ENCODE measurements at regions not wholly inside any gene's neighbourhood (a gene's known extent, or its start where the extent isn't known, plus 50 kb on each side); places are given as distances from the start of the nearest gene placed in this dataset.

- Mint-ChIP-seq H3K9me3 (no peaks in the 10 kb centered on the region), H3K27me3 (peaks cover 4% of the 10 kb centered on the region), H3K27ac (no peak overlapping the region), H3K4me1 (ENCODE audit: unreplicated experiment) (no peaks in the 10 kb centered on the region), H3K36me3 (no peaks in the 10 kb centered on the region), H3K4me3 (no peak overlapping the region)
- DNase-seq (ENCODE audit: extremely low spot score, unreplicated experiment) = no peak
- TF ChIP-seq CTCF (conservative IDR thresholded peaks at IDR 0.05) = no peak
Observed at GRCh38 chr1:232886271-232886670, 64.1 kb upstream of the NTPCR start.

DNA sequence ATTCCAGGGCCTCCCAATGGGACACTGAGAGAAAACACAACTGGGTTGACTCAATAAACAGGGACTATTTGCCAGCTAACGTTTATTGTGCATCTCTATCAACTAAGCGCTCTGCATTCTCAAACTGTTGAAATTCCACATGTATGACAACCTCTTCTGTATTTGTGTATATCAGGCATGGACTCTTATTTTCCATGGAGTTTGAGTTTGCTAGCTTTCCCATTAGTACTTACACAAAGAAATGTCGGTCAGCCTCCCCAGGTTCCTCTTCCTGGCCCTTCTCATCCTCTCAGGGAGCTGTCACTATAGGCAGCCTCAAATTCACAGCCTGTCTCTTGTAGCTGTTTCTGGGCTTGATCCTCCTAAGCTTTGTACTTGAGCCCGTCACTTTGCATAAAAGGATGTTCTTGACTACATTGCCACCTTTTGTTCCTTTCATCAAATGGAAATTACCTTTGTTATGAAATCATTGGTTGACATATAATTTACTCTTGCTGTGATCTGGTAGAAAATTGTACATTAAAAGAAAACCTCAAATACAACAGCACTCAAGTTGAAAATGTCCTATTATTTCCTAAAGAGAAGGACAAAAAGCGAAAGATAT is 60.0 kb upstream of the NTPCR start:
- no peak for DNase-seq (ENCODE audit: extremely low spot score, unreplicated experiment)
- no peak overlapping the region for H3K4me3 Mint-ChIP-seq
- peaks cover 4% of the 10 kb centered on the region for H3K36me3 Mint-ChIP-seq
- H3K4me1 Mint-ChIP-seq (ENCODE audit: unreplicated experiment) = no peaks in the 10 kb centered on the region
- H3K27me3 Mint-ChIP-seq = peaks cover 4% of the 10 kb centered on the region
- peaks cover 14% of the 10 kb centered on the region for H3K9me3 Mint-ChIP-seq
- H3K27ac Mint-ChIP-seq = no peak overlapping the region
- no peak for TF ChIP-seq CTCF (conservative IDR thresholded peaks at IDR 0.05)

- H3K27ac Mint-ChIP-seq = no peak overlapping the region
- H3K9me3 Mint-ChIP-seq = peaks cover 14% of the 10 kb centered on the region
- no peaks in the 10 kb centered on the region for H3K4me1 Mint-ChIP-seq (ENCODE audit: unreplicated experiment)
- no peak for DNase-seq (ENCODE audit: extremely low spot score, unreplicated experiment)
- no peak for TF ChIP-seq CTCF (conservative IDR thresholded peaks at IDR 0.05)
- peaks cover 4% of the 10 kb centered on the region for H3K27me3 Mint-ChIP-seq
- H3K4me3 Mint-ChIP-seq = no peak overlapping the region
- H3K36me3 Mint-ChIP-seq = peaks cover 4% of the 10 kb centered on the region
Observed at GRCh38 chr1:232891071-232891470, 59.3 kb upstream of the NTPCR start.

GRCh38 chr1:232891656-232892317 is 58.6 kb upstream of the NTPCR start:
- H3K9me3 Mint-ChIP-seq = peaks cover 14% of the 10 kb centered on the region
- DNase-seq (ENCODE audit: extremely low spot score, unreplicated experiment) = no peak
- H3K4me3 Mint-ChIP-seq = no peak overlapping the region
- H3K4me1 Mint-ChIP-seq (ENCODE audit: unreplicated experiment) = no peaks in the 10 kb centered on the region
- no peak overlapping the region for H3K27ac Mint-ChIP-seq
- TF ChIP-seq CTCF (conservative IDR thresholded peaks at IDR 0.05) = no peak
- peaks cover 4% of the 10 kb centered on the region for H3K27me3 Mint-ChIP-seq
- peaks cover 4% of the 10 kb centered on the region for H3K36me3 Mint-ChIP-seq

DNA sequence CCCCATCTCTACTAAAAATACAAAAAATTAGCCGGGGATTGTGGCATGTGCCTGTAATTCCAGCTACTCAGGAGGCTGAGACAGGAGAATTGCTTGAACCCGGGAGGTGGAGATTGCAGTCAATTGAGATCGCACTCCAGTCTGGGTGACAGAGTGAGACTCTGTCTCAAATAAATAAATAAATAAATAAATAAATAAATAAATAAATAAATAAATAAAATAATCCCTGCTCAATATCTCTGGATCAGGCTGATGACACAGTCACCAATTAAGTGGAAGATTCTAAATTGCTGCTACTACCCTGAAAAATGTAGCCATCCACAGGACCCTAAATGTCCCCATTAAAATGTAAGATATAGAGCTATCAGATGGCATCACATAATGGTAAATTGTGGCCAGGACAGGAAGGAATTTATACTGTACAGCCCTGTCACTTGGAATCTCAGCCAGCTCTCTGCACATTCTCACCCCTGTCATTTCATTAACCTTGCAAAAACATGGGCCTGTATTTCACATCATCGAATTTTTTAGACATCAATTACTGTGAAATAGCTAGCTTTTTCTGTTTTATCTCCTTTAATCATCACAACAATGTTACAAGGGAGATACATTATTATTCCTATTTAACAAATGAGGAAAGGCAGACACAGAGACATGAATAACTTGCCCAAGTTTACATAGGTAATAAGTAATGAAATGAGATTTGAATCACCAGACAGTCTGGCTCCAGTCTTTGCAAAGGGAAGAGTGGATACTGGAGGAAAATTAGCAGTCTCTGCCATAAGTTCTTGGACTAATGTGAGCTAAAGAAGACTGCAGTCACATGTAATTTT is 56.7 kb upstream of the NTPCR start:
- no peak for DNase-seq (ENCODE audit: extremely low spot score, unreplicated experiment)
- TF ChIP-seq CTCF (conservative IDR thresholded peaks at IDR 0.05) = no peak
- Mint-ChIP-seq H3K4me3 (no peak overlapping the region), H3K9me3 (peaks cover 14% of the 10 kb centered on the region), H3K4me1 (ENCODE audit: unreplicated experiment) (no peaks in the 10 kb centered on the region), H3K36me3 (peaks cover 4% of the 10 kb centered on the region), H3K27ac (no peak overlapping the region), H3K27me3 (peaks cover 3% of the 10 kb centered on the region)

Data from type B pancreatic cell (in vitro differentiated cells).